GM18499 (cell line): ENCODE measurements at regions not wholly inside any gene's neighbourhood (a gene's known extent, or its start where the extent isn't known, plus 50 kb on each side); places are given as distances from the start of the nearest gene placed in this dataset.
A peak's percentile ranks its signal among the peaks of the same experiment; 100 is the strongest.

ENCODE experiments used
- ATAC-seq: cut with Tn5 transposase; IDR thresholded peaks from one replicate; pipeline ENCODE4 v1.9.1; 2021; ENCODE audit warnings: moderate number of reproducible peaks; ENCODE audit not compliant: insufficient read depth, unreplicated experiment

DNA sequence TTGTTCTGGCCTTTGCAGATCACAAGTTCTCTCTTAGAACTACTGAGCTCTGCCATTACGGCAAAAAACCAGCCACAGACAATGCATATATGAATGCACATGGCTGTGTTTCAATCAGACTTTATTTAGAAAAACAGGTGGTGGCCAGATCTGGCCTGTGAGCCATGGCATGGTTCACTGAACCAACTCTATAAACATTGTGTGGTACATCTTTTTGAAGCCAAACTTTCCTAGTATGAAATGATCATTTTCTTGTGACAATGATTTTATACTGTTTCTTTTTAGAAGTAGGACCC, 65.9 kb upstream of the AMZ2 start:
- no peak for ATAC-seq

DNA sequence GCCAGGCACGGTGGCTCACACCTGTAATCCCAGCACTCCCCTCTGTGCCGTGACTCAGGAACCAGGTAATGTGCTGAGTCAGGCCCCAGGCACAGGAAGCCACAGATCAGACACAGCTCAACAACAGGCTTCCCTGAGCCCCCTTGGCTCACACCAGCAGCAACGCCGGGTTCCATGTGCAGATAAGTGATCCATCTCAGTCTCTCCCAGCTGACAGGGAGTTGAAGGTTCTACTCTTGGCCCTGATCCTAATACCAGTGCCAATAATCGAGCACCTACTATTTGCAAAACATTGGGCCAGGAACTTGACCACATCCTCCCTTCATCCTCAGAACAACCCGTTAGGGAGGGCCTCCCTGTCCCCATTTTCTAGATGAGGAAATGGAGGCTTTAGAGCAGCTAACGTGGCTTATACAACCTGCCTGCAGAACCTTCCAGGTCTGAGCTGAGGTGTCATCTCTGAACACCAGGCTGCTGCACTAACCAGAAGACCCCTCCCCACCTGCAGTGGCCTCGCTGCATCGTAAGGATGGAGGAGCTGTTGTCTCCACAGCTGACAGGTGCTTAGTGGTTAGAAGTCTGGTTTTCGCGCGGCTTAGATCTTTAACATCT, 64.8 kb upstream of the AMZ2 start:
- ATAC-seq: no peak

DNA sequence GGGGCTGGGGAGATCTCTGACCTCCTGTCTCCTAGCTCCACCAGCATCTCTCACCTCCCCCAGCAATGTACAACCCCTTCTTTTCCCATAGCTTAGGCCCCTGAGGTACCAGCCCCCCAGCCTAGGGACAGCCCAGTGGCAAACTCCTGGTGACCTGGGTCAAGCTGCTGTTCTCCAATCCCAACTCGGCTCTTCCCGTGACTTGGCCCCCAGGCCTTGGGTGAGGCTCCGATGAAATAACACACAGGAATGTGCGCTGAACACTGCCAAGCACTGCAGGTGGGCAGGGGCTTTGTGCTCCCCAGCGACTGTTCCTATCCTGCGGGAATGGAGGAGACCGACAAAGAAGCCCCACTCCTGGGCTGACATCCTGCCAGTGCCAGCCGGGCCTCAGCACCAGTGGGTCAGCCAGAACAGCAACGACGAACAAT, 63.7 kb upstream of the AMZ2 start:
- ATAC-seq: no peak

DNA sequence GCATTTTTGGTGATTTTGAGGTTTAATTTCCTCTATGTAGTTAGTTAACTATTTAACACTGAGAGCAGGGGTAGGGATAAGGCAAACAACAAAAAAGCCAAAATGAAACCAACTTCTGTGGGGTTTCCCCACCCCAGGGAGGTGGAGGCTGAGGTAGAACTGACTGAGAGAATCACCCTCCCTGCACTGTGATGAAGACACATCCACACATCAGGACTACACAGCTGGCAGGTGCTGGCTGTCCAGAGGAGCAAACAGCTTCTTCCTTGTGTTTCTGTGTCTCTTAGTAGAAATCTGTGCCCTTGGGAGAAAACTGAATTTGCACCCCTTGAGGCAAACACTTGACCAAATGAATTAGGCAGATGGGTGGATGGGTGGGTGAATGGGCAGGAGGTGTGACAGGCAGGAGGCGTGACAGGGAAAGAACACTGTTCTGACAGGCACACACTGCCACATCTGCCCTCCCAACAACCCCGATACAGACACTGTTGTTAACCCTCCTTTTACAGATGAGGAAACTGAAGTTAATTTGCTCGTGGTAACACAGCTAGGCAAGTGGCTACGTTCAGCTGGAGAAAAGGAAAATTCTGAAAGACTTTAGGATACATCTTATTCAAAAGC, 62.9 kb upstream of the AMZ2 start:
- ATAC-seq: peak; percentile 40

DNA sequence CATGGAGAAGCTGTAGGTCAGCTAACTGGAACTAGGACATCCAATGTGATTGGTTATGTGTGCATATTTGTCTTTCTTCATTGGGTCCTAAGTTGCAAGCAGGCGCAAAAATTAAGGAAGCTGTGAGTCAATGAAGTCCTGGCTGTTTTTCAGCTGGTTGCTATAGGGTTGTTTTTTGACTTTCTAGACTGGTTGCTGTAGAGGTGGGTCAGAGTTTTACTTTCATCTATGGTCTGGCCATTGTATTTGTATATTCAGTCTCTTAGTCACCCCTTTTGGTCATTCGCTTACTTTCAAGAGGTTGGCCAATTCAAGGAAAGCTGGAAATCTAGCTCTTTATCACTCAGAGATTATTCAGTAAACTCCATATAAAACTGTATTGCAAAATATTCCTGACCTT, 62.0 kb upstream of the AMZ2 start:
- ATAC-seq: no peak

DNA sequence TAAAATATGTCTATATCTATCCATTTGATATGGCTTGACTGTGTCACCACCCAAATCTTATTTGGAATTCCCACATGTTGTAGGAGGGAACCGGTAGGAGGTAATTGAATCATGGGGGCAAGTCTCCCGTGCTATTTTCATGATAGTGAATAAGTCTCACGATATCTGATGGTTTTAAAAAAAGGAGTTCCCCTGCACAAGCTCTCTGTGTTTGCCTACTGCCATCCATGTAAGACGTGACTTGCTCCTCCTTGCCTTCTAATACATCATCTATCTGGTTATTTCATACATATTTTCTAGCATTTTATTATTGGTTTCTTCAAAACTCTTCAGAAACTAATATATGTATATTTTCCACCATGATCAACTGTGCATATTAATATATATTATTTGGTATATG, 57.3 kb upstream of the AMZ2 start:
- ATAC-seq: no peak

DNA sequence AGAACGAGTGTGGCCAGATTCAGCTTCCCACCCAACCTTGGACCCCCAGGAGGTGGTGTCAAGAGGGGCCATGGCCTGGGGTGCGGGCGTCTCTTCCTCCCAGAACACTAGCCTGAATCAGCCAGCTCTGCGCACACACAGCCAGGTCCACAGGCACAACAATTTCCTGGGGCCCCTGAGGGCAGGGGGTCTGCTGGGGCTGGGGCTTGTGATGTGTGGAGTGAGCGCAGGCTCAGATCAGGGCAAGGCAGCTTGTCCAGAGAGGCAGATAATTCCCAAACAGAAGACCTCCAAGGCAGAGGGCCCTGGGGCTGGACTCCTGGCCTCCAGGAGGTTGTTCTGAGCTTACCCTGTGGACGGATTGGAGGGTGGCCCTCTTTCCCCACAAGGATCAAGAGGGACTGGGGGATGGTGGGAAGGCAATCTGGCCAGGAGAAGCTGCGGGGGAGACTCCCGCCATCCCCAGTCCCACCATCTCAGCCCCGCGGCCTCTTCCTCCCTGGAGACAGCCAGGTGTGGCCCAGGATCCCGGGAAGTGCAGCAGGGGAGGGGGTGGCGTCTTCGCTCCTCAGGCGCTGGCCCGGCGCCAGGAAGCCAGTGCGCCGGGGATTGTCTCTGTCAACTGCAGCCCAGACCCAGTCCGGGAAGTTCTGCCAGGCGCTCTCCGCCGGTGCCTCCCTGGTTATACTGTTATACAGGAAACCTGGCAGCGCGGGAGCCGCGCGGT, 52.0 kb upstream of the AMZ2 start:
- no peak for ATAC-seq

DNA sequence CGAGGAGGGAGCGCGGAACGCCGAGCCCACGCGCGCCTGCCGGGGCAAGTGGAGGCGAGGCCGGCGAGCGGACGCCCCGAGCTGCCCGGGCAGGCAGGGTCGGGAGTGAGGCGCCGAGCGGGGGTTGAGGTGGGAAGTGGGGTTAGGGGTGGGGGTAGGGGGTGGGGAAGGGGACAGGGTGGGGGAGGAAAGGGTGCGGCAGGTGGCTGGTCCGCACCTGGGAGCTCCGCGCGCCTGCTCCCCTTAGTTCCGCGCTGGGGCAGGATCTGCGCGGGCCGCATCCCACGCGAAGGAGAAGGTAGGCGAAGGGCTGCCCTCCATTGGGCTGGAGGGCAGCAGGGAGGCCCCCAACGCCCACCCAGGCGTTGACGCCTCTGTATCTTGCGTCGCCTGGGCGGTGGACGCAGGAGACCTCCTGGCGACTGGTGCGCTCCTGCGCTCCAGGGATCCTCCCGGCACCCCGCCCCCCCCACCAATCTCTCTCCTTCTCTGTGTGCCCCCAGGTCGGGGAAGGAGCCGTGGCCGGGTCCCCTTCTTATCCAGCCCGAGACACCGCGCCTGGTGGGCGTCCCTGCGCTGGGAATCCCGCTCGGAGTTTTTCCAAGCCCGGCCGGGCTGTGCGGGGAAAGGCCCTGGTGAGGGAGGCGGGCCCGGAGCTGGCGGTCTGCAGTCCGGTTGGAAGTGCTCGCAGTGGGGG, 51.3 kb upstream of the AMZ2 start:
- ATAC-seq: no peak

DNA sequence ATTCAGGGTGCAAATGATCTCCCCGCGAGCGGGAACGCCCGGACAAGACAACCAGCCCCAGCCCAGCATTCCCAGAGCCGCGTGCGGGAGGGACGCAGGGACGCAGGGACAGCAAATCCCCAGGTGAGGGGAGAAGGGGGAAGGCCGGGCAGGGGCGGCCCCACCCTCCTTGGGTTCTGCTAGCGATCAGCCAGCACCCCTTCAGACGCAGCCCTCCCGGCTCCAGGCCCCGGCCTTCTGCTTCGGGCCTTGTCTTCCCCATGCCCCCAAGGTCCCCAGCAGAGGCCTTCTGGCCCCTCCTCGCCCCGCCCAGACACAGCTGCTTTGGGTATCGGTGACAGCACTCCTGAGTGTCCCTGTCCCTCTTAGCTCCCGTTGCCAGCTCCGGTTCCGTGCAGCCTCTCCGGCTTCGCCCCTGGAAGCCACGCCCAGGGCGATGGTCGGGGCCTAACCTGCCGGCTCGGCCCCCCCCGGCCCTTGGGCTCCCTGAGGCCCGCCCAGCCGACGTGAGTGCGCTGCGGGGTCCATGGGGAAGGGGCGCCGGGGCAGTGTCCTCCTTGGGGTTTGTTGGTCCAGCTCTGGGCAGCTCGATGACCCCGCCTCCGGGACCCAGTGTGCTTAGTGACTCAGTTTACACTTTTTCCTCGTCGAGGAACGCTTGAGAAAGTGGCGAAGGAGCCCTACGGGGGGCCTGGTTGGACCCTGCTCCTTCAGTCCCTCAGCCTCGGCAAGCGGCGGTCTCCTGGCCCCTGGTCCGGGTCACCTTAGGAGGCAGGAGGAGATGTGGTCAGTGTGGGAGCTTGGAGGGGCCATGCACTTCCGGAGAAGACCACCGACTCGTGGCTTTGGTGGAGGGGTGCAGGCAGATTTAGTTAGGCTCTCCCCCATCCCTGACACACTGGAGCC, 50.5 kb upstream of the AMZ2 start:
- ATAC-seq: no peak

DNA sequence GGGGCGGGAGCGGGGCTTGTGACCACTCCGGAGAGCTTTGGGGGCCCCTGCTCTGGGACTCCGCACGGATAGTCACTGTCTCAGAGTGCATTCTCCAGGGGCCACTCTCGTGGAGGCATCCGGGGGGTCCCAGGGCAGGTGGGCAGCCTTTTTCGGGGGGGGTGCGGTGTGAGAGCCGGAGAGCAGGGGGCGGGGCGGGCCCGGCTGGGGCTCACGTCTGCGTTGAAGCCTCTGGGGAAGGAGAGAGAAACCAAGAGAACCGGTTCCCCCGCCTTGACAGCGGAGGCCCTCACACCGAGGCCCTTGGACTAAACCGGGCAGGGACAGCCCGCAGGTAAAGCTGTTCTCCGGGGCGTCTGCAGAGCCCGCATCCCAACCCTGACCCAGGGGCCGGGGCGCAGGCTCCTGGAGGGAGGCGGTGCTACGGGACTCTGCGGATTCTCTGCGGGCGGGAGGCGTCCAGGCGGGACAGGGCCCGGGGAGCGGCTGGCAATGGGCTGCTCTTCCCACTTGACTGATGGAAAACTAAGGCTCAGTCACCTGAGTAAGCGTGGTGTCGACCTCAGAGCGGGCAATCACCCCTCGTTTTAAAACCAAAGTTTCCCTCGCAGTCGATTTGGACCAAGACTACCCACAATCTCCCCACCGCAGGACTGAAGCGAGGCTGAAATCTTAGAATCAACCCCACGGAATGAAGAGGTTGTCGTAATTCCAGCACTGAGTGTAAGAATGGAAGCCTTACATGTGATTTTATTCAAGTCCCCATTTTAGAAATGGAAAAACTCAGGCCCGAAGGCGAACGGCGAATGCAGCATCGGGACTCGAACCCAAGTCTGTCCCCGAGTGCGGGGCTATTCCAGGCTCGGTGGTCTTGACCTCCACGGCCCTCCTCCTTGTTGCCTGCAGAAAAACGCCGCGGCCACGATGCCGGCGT, 49.6 kb upstream of the AMZ2 start:
- no peak for ATAC-seq
